ENCODE measurements at regions not wholly inside any gene's neighbourhood (a gene's known extent, or its start where the extent isn't known, plus 50 kb on each side); places are given as distances from the start of the nearest gene placed in this dataset.

GRCh38 chr1:232201024-232201423 is 428.9 kb downstream of the SIPA1L2 start:
- Histone ChIP-seq H3K4me3 (ENCODE audit: insufficient read depth, low read depth, low read length) (no peak overlapping the region), H2BK5ac (ENCODE audit: low read depth, low read length, poor library complexity, severe bottlenecking) (no peak overlapping the region), H3K9me1 (ENCODE audit: insufficient read depth, low read length) (no peaks in the 10 kb centered on the region), H4K5ac (ENCODE audit: low read depth, low read length) (no peak overlapping the region), H2AK5ac (ENCODE audit: low read depth, low read length) (no peak overlapping the region), H2BK120ac (ENCODE audit: low read depth, low read length) (no peak overlapping the region), H3K36me3 (ENCODE audit: control insufficient read depth, insufficient read depth, low read length) (no peaks in the 10 kb centered on the region), H3K56ac (ENCODE audit: extremely low read depth, insufficient read depth, low read length) (no peak overlapping the region), H3K9me3 (ENCODE audit: control insufficient read depth, insufficient read depth, low read length) (peaks cover 3% of the 10 kb centered on the region; the same call in 1 of the 2 replicates), H3K27me3 (ENCODE audit: control insufficient read depth, insufficient read depth, low read length) (no peaks in the 10 kb centered on the region), H3K23ac (ENCODE audit: low read depth, low read length) (no peak overlapping the region), H3K9ac (ENCODE audit: low read depth, low read length) (no peak overlapping the region), H2BK15ac (ENCODE audit: low read depth, low read length) (no peak overlapping the region), H3K4me2 (ENCODE audit: low read depth, low read length) (no peak overlapping the region), H3K14ac (replicated peaks; ENCODE audit: low read depth, low read length) (no peak overlapping the region), H2AFZ (replicated peaks; ENCODE audit: low read length, poor library complexity) (no peak overlapping the region), H3K27ac (ENCODE audit: insufficient read depth, low read length) (no peak overlapping the region), H2BK20ac (ENCODE audit: low read depth, low read length) (no peak overlapping the region), H3K4ac (ENCODE audit: low read depth, low read length) (no peak overlapping the region), H3K79me1 (ENCODE audit: low read depth in 1 of 2, low read length in 2 of 2) (no peaks in the 10 kb centered on the region), H3K4me1 (ENCODE audit: control insufficient read depth, insufficient read depth, low read length) (no peaks in the 10 kb centered on the region), H3K18ac (ENCODE audit: low read depth, low read length) (no peak overlapping the region), H4K20me1 (ENCODE audit: insufficient read depth, low read length) (no peaks in the 10 kb centered on the region), H4K8ac (ENCODE audit: low read depth in 2 of 2, low read length in 2 of 2) (no peak overlapping the region), H4K91ac (ENCODE audit: insufficient read depth, low read depth, low read length) (no peak overlapping the region), H2AK9ac (replicated peaks; ENCODE audit: low read depth, low read length, poor library complexity) (no peak overlapping the region)
- in situ Hi-C loops (cut with MboI; ENCODE audit: low sequenced_read_pairs), result no loop called here
- BruUV-seq (replicated peaks), result no TSS peak
- no peak for TF ChIP-seq RCOR1 (IDR thresholded peaks at IDR 0.05; ENCODE audit: insufficient replicate concordance, low read length)
- TF ChIP-seq MXI1 (IDR thresholded peaks at IDR 0.05; ENCODE audit: borderline replicate concordance, low read depth, low read length), result no peak
- TF ChIP-seq BHLHE40 (IDR thresholded peaks at IDR 0.05; ENCODE audit: low read depth, low read length), result no peak
- TF ChIP-seq MAFK (IDR thresholded peaks at IDR 0.05; ENCODE audit: low read depth, low read length), result no peak
- no peak for TF ChIP-seq POLR2A (IDR thresholded peaks at IDR 0.05; ENCODE audit: low read depth, low read length)
- no peak for TF ChIP-seq FOS (IDR thresholded peaks at IDR 0.05; ENCODE audit: low read depth, low read length)
- TF ChIP-seq CEBPB (IDR thresholded peaks at IDR 0.05; ENCODE audit: low read depth, low read length), result no peak
- TF ChIP-seq ELK1 (IDR thresholded peaks at IDR 0.05; ENCODE audit: borderline replicate concordance, low read depth, low read length), result no peak
- no peak for TF ChIP-seq RFX5 (IDR thresholded peaks at IDR 0.05; ENCODE audit: low read depth, low read length)
- no peak for TF ChIP-seq USF2 (IDR thresholded peaks at IDR 0.05; ENCODE audit: low read depth, low read length)
- no peak for TF ChIP-seq RAD21 (IDR thresholded peaks at IDR 0.05; ENCODE audit: low read length)
- no peak for TF ChIP-seq CTCF (conservative IDR thresholded peaks at IDR 0.05; ENCODE audit: low read depth, low read length)
- dilution Hi-C loops (cut with HindIII; ENCODE audit: low sequenced_read_pairs, unreplicated experiment), result no loop called here
- ChIA-PET POLR2A (ENCODE audit: unreplicated experiment) (no interaction called here), CTCF (no interaction called here)
- intact Hi-C loops (cut with micrococcal nuclease), result no loop called here
- no peak for ATAC-seq (ENCODE audit: low read depth)
- DNase-seq, result no peak
- WGBS, 2 experiments (ENCODE audit: extremely low coverage in 2 of 2, insufficient read length in 1 of 2), result 100% methylated on average over 1 of the region's 7 CpGs; no CpG with 5 or more reads in 1 of the 2 experiments

Data from IMR-90 (cell line).